T-helper 1 cell treated with Interleukin-12 subunit alpha and Interleukin-12 subunit beta and Interleukin-4 antibody, amounts not matched to agents 30 ng/mL and 1 ng/mL, for 36 hours (primary cell): ENCODE measurements at regions not wholly inside any gene's neighbourhood (a gene's known extent, or its start where the extent isn't known, plus 50 kb on each side); places are given as distances from the start of the nearest gene placed in this dataset.

Experiments
- intact Hi-C: fragments of 100-400 bp; cut with micrococcal nuclease; formaldehyde crosslinking; loops from one replicate; pipeline ENCODE4 v1.15.1; 2024

GRCh38 chr17:12365805-12366204 lies 299.9 kb upstream of the MYOCD start:
- intact Hi-C loops = no loop called here

- intact Hi-C loops = no loop called here
Observed at GRCh38 chr17:12369065-12369464, 296.6 kb upstream of the MYOCD start.

- intact Hi-C loops = no loop called here
Observed at GRCh38 chr17:12376276-12376675, 289.4 kb upstream of the MYOCD start.

- intact Hi-C loops = no loop called here
Observed at GRCh38 chr17:12386225-12386624, 279.5 kb upstream of the MYOCD start.

- intact Hi-C loops = no loop called here
Observed at GRCh38 chr17:12388226-12388625, 277.5 kb upstream of the MYOCD start.

- intact Hi-C loops = no loop called here
Observed at GRCh38 chr17:12389421-12389820, 276.3 kb upstream of the MYOCD start.

GRCh38 chr17:12390631-12391030 lies 275.1 kb upstream of the MYOCD start:
- intact Hi-C loops = no loop called here

- intact Hi-C loops = no loop called here
Observed at GRCh38 chr17:12391468-12391867, 274.2 kb upstream of the MYOCD start.

GRCh38 chr17:12395733-12396354 lies 269.8 kb upstream of the MYOCD start:
- intact Hi-C loops = no loop called here

- intact Hi-C loops = no loop called here
Observed at GRCh38 chr17:12398441-12399051, 267.1 kb upstream of the MYOCD start.

- intact Hi-C loops = no loop called here
Observed at GRCh38 chr17:12402963-12403622, 262.6 kb upstream of the MYOCD start.

- intact Hi-C loops = no loop called here
Observed at GRCh38 chr17:12403881-12404398, 261.8 kb upstream of the MYOCD start.

- intact Hi-C loops = no loop called here
Observed at GRCh38 chr17:12406623-12407215, 259.0 kb upstream of the MYOCD start.

GRCh38 chr17:12407495-12408252 lies 258.0 kb upstream of the MYOCD start:
- intact Hi-C loops = no loop called here

GRCh38 chr17:12409082-12409481 lies 256.6 kb upstream of the MYOCD start:
- intact Hi-C loops = no loop called here

GRCh38 chr17:12410717-12411116 lies 255.0 kb upstream of the MYOCD start:
- intact Hi-C loops = no loop called here

GRCh38 chr17:12415031-12415430 lies 250.7 kb upstream of the MYOCD start:
- intact Hi-C loops = no loop called here

- intact Hi-C loops = no loop called here
Observed at GRCh38 chr17:12421077-12421476, 244.6 kb upstream of the MYOCD start.

- intact Hi-C loops = no loop called here
Observed at GRCh38 chr17:12421646-12422306, 243.9 kb upstream of the MYOCD start.

GRCh38 chr17:12422651-12423050 lies 243.0 kb upstream of the MYOCD start:
- intact Hi-C loops = no loop called here

GRCh38 chr17:12423337-12423736 lies 242.4 kb upstream of the MYOCD start:
- intact Hi-C loops = no loop called here
